Body of pancreas (tissue), 4 donors: ENCODE measurements at regions not wholly inside any gene's neighbourhood (a gene's known extent, or its start where the extent isn't known, plus 50 kb on each side); places are given as distances from the start of the nearest gene placed in this dataset.

Experiments used
- POLR2A ChIP-seq, 3 donors: fragments of 450-650 bp; IDR thresholded peaks; one replicate each; pipeline ENCODE4 v1.6.1; 2016; ENCODE audit warnings: antibody characterized with exemption in 3 of 3, mild to moderate bottlenecking in 2 of 3
- TF ChIP-seq, protein P1 (sequence below), 7 experiments: fragments of 450-650 bp in 4 of 7; fragments of 200-600 bp in 3 of 7; sonication (generic) in 3 of 7; IDR thresholded peaks; one replicate each; pipeline ENCODE4 v1.5.1; 2016 to 2019; ENCODE audit warnings: antibody characterized with exemption in 7 of 7

DNA sequence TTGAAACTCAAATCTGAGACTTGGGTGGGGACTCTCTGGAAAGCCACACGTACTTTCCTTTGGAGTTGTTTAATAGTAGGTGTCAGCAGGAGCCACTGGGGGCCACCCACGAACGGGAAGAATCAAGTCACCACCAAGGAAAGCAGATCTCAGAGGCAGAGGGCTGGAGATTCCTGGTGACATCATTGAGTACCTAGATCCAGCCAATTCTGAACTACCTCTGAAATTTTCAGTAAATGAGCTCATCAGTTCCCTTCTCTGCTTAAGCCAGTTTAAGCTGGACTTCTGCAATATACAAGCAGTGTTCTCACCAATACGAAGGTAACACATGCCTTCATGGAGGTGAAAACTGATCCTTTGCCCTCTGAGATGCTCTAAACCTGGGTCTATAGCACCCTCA, 99.3 kb upstream of the SORCS3 start:
- TF ChIP-seq, protein P1, sequence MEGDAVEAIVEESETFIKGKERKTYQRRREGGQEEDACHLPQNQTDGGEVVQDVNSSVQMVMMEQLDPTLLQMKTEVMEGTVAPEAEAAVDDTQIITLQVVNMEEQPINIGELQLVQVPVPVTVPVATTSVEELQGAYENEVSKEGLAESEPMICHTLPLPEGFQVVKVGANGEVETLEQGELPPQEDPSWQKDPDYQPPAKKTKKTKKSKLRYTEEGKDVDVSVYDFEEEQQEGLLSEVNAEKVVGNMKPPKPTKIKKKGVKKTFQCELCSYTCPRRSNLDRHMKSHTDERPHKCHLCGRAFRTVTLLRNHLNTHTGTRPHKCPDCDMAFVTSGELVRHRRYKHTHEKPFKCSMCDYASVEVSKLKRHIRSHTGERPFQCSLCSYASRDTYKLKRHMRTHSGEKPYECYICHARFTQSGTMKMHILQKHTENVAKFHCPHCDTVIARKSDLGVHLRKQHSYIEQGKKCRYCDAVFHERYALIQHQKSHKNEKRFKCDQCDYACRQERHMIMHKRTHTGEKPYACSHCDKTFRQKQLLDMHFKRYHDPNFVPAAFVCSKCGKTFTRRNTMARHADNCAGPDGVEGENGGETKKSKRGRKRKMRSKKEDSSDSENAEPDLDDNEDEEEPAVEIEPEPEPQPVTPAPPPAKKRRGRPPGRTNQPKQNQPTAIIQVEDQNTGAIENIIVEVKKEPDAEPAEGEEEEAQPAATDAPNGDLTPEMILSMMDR (IDR thresholded peaks at IDR 0.05): no peak
- no peak for TF ChIP-seq POLR2A (IDR thresholded peaks at IDR 0.05)
